HFF-Myc (cell line): ENCODE measurements at regions not wholly inside any gene's neighbourhood (a gene's known extent, or its start where the extent isn't known, plus 50 kb on each side); places are given as distances from the start of the nearest gene placed in this dataset.

Experiments used
- DNase-seq: peaks from one replicate; pipeline ENCODE4 v3.0.0-alpha.2; 2011; ENCODE audit warnings: low read depth; ENCODE audit errors: extremely low read depth
- H3K4me3 ChIP-seq: replicated peaks from 2 replicates; pipeline ENCODE4 v1.5.1; 2011; ENCODE audit warnings: low read depth, mild to moderate bottlenecking, control low read depth, low read length
- CTCF ChIP-seq: IDR thresholded peaks from 2 replicates; pipeline ENCODE4 v1.5.1; 2012; ENCODE audit warnings: mild to moderate bottlenecking, low read depth, low read length, control low read depth; ENCODE audit errors: missing control alignments

DNA sequence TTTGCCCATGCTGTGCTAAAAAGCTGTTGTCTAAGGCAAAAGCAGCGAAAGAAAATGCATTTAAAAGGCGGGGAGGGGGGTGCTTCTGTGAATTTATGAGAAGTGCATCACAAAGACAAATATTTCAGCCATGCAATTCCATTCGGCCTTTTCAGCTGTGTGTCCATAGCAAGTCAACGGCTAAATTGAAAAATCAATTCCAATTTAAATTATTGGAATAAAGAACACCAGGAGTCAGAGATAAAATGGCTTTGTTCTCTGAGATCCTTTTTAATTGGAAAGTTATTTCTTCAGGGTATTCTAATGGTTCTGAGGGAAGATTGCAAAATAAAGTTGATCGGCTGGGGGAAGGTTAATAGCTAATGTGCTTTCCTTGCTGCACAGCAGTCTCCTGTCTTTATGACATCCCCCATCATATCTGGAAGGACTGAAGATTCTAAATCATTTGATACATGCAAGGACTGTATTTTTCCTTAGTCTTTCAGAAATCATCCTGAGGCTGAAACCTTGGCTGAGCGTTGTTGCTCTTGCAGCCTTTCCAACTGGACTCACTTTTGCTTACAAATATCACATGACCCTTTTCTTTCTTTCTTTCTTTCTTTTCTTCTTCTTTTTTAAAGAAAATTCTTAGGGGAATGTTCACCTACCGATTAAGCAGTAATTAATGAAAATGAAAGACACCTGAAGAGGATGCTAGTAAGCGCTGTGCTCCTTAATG, 647.1 kb downstream of the DACH1 start:
- TF ChIP-seq CTCF = no peak
- H3K4me3 ChIP-seq = no peak overlapping the region
- no peak for DNase-seq

GRCh38 chr13:71218960-71219359, 648.0 kb downstream of the DACH1 start:
- H3K4me3 ChIP-seq = no peak overlapping the region
- no peak for DNase-seq
- TF ChIP-seq CTCF = no peak

DNA sequence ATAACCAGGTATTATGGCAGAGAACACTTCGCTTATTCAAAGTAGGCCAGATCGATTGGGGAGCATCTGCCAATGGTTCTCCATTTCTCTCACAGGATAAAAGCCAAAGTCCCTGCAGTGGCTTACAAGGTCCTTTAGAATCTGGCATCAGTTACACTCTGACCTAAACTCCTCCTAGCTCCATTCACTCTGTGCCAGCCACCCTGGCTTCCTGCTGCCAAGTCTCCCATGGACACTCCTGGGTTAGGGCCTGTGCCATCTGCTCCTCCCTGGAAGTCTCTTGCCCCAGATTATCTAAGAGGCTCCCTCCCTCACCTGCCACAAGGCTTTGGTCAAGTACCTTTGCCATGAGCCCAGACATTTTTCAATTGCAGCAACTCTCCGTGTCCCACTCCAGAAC, 649.2 kb downstream of the DACH1 start:
- DNase-seq = no peak
- H3K4me3 ChIP-seq = no peak overlapping the region
- no peak for TF ChIP-seq CTCF

DNA sequence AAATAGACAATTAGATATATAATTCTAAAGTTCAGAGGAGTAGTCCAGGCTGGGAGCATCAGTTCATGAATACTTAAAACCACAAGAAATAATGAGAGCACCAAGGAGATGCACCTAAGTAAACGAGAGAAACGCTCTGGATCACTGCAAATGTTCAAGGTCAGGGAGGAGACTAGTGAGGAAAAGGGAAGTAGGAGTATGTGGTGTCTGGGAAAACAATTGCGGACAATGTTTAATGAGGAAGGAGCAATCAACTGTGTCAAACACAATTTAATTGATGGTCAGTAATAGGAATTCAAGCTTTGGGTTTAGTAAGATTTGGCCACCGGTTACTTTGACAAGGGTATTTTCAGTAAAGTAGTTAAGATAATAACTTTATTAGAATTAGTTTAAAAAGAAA, 652.2 kb downstream of the DACH1 start:
- no peak for DNase-seq
- H3K4me3 ChIP-seq = no peak overlapping the region
- no peak for TF ChIP-seq CTCF

- no peak overlapping the region for H3K4me3 ChIP-seq
- TF ChIP-seq CTCF = no peak
Measured at GRCh38 chr13:71214357-71214756, 652.6 kb downstream of the DACH1 start.

DNA sequence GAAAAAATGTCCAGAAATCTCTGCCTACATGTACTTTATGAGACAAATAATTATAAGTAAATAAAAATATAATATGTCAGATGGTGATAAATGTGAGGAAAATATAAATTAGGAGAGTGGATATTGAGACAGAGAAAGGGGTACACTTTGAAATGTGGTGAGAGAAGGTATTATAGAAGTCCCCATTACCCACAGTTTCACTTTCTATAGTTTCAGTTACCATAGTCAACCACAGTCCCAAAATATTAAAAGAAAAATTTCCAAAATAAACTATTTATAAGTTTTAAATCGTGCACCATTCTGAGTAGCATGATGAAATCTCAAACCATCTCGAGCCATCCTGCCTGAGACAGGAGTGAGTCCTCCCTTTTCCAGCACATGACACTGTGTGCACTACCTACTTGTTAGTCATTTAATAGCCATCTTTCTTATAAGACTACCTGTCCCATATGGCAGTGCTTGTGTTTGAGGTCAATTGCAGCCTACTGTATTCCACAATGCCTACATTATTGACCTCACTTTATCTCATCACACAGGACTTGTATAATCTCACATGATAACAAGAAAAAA, 653.7 kb downstream of the DACH1 start:
- no peak overlapping the region for H3K4me3 ChIP-seq
- TF ChIP-seq CTCF = no peak
- no peak for DNase-seq

More at GRCh38 chr13:71214357-71214756, 652.6 kb downstream of the DACH1 start:
- no peak for DNase-seq
